Upper lobe of left lung (tissue), 4 donors: ENCODE measurements at regions not wholly inside any gene's neighbourhood (a gene's known extent, or its start where the extent isn't known, plus 50 kb on each side); places are given as distances from the start of the nearest gene placed in this dataset.

Source experiments
- CTCF ChIP-seq, 6 experiments: fragments of 450-650 bp in 4 of 6; fragments of 200-600 bp in 2 of 6; sonication (generic) in 2 of 6; IDR thresholded peaks; one replicate each; pipeline ENCODE4 v1.5.1; 2016 to 2019; ENCODE audit warnings: antibody characterized with exemption in 6 of 6
- EP300 ChIP-seq, 4 donors: sonication (generic); formaldehyde crosslinking; IDR thresholded peaks; one replicate each; pipeline ENCODE4 v1.5.1; 2017; ENCODE audit warnings: antibody characterized with exemption in 4 of 4, control low read depth in 2 of 4
- POLR2A ChIP-seq, 4 donors: fragments of 450-650 bp; IDR thresholded peaks; one replicate each; pipeline ENCODE4 v1.5.1; 2016 to 2017; ENCODE audit warnings: antibody characterized with exemption in 4 of 4, mild to moderate bottlenecking in 2 of 4
- POLR2AphosphoS5 ChIP-seq, 2 donors: sonication (generic); formaldehyde crosslinking; IDR thresholded peaks; one replicate each; pipeline ENCODE4 v1.5.1; 2017; ENCODE audit warnings: antibody characterized with exemption in 2 of 2

DNA sequence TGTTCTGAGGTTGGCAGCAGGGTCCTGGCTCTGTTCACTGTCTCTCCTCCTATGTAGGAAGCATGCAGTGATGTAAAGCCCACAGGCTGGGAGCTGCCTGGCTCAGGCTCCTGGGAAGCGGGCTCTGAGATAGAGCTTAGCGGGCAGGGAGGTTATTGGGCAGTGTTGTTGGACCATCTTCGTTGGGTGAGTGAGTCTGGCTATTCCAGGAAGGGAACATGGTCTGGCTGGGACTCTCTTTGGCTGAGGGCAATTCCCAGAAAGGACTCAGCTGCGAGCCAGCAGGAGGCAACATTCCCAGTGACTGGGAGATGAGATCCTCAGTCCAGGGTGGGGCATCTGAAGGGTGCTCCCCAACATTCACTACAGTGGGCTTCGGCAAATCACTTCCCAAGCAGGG, 96.2 kb downstream of the CCDC185 start:
- TF ChIP-seq CTCF (IDR thresholded peaks at IDR 0.05): no peak
- TF ChIP-seq POLR2A (IDR thresholded peaks at IDR 0.05): no peak
- TF ChIP-seq POLR2AphosphoS5 (IDR thresholded peaks at IDR 0.05): no peak
- no peak for TF ChIP-seq EP300 (IDR thresholded peaks at IDR 0.05)
